G401.6 (cell line): ENCODE measurements at regions not wholly inside any gene's neighbourhood (a gene's known extent, or its start where the extent isn't known, plus 50 kb on each side); places are given as distances from the start of the nearest gene placed in this dataset.
"Not testable (repeated sequence)": the region's sequence is repeated elsewhere in the genome, so short reads cannot be mapped to it uniquely, and the experiment has no call there.

Source experiments
- FAIRE-seq: peaks from 2 replicates; lab custom pipeline; 2012; peaks lifted over from hg19 to GRCh38; lab: Jason Lieb, UNC

DNA sequence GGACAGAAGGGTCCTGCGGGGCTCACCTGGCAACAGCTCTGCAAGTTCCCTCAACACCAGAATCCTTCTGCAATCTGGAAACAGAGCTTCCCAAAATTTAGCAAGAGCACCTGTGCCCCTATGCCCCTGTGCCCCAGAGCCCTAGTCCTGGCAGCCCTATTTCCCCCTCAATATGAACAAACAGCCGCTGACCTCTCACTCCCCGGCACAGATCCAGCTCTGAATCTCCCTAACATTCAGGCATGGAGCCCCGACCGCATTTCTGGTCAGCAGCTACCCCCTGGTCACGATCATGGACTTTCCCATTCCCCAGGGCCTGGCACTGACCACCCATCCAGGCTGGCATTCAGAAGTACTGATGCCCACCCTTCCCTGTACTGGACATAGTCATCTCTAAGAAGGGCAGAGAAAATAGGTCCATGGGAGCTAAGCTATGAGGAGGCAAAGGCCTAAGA lies 110.8 kb upstream of the SMURF2 start:
- no peak for FAIRE-seq

DNA sequence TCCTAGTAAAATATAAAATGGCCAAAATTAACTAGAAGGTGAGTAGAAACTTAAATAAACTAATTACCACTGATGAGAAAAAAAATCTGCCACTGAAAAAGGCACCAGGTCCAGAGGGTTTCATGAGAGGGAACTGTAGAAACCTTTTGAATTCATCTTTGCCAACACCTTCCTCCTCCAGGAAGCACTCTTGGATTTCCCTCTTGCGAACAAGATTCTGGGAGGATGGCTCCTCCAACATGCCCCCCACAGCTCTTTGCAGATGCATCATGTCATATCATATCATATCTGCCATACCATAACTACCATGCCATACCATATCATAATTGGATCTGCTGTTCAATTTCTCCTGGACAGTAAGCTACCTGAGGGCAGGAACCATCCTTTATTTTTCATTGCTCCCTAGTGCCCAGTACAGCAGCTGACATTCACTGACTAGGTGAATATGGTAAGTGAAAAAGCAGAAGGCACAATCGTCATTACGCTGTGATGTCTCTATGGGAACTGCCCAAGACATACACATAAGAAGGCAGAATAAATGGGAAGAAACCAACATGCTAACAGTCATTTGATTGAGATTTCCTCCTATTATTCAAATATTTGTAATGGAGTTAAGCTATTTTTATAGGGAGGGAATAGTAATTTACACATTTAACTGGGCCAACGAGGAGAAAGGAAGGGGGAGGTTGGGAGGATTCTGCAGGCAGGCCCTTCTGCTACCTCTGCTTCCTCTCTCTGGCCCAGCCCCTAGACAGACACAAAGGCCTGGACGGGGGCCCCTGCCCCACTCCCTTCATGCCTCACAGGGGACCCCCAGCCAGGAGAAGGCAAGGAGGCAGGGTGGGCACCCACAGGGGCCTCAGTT lies 110.1 kb upstream of the SMURF2 start:
- no peak for FAIRE-seq

- no peak for FAIRE-seq
Measured at GRCh38 chr17:64769712-64770111, 107.6 kb upstream of the SMURF2 start.

- FAIRE-seq: no peak
Measured at GRCh38 chr17:64767269-64767997, 105.3 kb upstream of the SMURF2 start.

GRCh38 chr17:64765191-64765889 lies 103.2 kb upstream of the SMURF2 start:
- no peak for FAIRE-seq

GRCh38 chr17:64750891-64751677 lies 89.0 kb upstream of the SMURF2 start:
- no peak for FAIRE-seq

- no peak for FAIRE-seq
Measured at GRCh38 chr17:64750478-64750877, 88.4 kb upstream of the SMURF2 start.

DNA sequence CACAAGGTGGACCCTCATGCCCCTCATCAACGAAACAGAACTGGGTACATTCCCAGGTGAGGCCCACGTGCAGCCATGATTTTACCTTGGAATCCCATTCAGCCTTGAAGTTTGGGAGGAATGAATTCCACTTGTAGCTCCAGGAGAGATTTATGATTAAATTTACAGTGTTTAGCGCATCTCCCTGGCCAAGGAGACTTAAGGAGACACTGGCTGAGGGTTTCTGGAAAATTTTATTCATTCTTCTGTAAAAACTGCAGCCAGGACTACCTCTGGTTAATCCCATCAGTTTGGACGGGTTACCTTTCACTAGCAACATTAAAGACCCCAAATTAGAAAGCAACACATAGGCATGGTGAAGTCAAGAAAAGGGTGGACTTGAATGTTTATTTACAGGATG lies 87.2 kb upstream of the SMURF2 start:
- FAIRE-seq: peak; percentile 19

- FAIRE-seq: no peak
Measured at GRCh38 chr17:64747938-64748540, 85.9 kb upstream of the SMURF2 start.

GRCh38 chr17:64742326-64742725 lies 80.2 kb upstream of the SMURF2 start:
- no peak for FAIRE-seq

- not testable (repeated sequence) for FAIRE-seq
Measured at GRCh38 chr17:64741916-64742315, 79.8 kb upstream of the SMURF2 start.

DNA sequence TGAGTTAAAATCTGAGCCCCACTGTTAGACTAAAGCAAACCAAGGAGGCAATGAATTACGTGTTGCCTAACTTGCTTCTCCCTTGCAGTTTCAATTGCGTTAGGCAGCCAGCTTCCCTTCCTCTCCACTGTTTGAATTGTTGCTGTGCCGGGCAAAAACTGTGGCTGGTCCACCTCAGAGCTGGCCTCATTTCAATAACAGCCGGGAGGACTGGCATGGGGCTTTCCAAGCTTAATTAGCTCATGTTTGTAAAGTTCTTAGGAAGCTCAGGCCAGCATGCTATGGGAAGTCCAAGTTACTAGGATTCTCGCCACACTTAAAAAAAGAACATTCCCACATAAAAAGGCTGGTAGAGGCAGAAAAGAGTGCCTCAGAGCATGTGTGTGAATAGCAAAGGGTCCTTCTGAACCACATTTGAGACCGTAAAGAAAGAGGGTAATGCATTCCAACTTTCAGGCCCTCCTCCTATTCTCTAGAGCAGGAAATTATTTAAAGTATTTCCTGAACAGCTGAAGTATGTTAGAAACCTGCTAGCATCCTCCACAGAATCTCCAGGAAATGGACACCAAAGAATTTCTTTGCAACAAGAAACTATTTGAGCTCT lies 79.0 kb upstream of the SMURF2 start:
- no peak for FAIRE-seq

DNA sequence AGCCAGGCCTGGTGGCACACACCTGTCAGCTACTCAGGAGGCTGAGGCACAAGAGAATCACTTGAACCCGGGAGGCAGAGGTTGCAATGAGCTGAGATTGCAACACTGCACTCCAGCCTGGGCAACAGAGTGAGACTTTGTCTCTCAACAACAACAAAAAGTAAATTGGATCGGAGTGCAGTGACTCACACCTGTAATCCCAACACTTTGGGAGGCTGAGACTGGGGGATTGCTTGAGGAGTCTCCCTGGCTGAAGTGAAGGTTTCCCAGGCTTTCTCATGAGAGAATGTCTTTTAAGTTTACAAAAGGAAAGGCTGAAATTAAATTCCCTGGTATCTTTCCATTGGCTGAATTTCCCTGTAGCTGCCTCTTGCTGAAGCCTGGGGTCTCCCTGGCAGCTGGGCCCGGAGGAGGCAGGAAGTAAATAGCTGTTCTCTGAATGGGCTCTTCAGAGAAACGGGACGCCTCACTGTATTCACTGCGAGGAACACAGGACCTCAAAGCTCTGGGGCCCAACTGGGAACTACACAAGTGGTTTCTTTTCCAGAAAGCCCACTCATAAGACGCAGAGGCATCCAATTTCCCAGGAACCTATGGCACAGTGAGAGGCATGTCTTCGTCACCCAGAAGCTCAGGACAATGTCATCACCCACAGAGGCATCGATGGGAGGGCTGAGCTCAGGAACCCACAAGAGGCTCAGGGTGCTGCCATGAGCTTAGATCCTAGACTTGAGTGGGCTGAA lies 77.4 kb upstream of the SMURF2 start:
- FAIRE-seq: no peak

DNA sequence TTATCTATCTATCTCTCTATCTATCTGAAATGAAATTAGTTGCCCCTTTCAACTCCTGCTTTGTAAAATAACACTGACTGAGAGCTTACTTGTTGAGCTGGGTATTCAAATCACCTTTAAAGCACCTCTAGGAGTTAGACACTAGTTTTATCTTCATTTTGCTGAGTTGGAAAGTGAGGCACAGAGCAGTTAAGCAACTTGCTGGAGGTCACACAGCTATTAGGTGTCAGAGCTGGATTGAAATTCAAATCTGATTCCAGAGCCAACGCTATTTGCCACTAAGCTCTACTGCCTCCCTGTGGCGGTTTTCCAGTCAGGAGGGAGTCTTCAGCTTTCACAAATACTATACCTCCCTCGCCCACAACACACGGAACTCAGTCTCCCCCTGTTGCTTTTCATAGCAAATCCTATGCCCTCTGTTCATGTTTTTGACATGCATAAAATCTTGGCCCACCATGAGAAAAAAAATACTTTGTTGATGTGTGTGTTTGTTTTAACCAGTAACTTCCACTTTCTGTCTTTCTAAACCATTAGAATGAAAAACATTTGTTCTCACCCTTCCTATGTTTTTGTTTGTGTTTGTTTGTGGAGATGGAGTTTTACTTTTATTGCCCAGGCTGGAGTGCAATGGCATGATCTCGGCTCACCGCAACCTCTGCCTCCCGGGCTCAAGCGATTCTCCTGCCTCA lies 74.8 kb upstream of the SMURF2 start:
- peak; percentile 67 for FAIRE-seq

GRCh38 chr17:64732336-64733006 lies 70.4 kb upstream of the SMURF2 start:
- no peak for FAIRE-seq

DNA sequence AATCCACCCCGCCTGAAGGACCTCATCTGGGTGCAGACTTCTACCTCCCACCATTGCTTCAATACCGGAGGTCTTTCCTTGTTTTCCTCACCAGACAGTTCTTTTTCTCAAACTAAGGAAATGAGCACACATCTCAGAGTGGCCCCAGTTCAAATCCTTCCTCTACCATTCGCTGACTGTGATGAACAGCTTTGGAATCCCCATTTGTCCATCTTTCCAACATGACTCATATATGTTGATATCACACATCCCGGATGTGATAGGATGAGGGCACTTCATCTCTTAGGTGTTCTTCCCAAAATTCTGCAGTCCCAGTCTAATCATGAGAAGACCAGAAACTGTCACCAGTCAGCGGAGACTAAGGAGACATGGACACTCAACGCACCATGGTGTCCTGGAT lies 67.9 kb upstream of the SMURF2 start:
- not testable (repeated sequence) for FAIRE-seq

DNA sequence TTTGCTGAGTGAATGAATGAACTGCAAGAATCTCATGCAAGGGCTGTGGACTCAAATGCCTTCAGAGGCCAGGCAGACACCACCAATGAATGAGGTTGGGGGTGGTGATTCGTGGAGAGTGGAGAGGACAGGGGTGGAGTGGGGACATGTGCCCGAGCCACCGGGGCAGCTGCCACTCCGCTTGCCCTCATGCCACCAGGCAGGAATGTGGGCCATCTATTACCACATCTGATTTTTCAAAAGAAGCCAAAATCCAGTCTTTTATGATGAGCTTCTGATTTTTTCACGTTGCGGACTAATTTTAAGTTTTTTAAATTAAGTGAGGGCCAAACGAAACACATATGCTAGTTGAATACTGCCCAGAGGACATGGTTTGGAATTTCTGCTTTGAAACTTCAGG lies 67.1 kb upstream of the SMURF2 start:
- FAIRE-seq: no peak

DNA sequence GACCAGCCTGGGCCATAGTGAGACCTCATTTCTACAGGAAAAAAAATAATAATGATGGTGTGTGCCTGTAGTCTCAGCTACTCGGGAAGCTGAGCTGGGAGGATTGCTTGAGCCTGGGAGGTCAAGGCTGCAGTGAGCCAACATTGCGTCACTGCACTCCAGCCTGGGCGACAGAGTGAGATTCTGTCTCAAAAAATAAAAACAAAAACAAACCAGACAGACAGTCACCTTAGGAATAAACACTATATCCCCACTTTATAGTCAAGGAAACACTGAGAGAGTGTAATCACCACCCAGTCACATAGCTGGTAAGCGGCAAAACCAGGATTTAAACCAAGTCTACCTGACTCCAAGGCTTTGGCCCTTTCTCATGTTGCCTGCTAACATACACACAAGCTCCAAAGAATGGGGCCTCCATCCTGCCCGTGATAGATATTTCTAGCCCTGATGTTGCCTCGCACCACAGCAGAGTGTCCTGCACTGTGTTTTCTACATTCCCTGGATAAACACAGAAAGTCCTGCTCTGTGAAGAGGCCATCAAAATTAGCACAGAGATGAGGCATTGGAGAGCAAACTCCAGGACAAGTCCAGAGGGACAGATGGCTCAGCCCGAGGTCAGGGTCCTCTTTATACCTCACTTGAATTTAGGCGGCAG lies 66.1 kb upstream of the SMURF2 start:
- no peak for FAIRE-seq

GRCh38 chr17:64726025-64726424 lies 63.9 kb upstream of the SMURF2 start:
- not testable (repeated sequence) for FAIRE-seq
